HG03097 (cell line): ENCODE measurements at regions not wholly inside any gene's neighbourhood (a gene's known extent, or its start where the extent isn't known, plus 50 kb on each side); places are given as distances from the start of the nearest gene placed in this dataset.
"Not testable (repeated sequence)": the region's sequence is repeated elsewhere in the genome, so short reads cannot be mapped to it uniquely, and the experiment has no call there.

Experiments used
- ATAC-seq: cut with Tn5 transposase; IDR thresholded peaks from one replicate; pipeline ENCODE4 v1.9.1; 2021; ENCODE audit not compliant: unreplicated experiment, low FRiP score

GRCh38 chr5:17398866-17399835 is 98.9 kb upstream of the TAF11L2 start:
- no peak for ATAC-seq

DNA sequence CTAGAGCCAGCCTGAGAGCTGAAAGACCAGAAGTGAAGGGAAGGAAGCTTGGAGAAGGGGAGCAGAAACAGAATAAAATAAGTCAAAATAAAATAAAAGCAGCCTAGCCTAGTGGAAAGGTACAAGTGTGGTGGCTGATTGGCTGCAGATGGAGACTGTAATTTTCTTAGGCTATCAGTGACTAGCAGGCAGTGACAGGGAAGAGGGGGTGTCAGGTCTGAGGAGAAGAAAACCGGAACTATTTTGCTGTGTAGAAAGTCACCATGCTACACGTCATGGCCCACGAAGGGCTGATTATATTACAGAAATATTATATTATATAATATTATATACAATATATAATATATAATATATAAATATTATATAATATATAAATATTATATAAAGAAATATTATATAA is 98.1 kb upstream of the TAF11L2 start:
- no peak for ATAC-seq

- ATAC-seq, result no peak
Measured at GRCh38 chr5:17400724-17401469, 97.1 kb upstream of the TAF11L2 start.

- ATAC-seq, result no peak
Measured at GRCh38 chr5:17401470-17402288, 96.4 kb upstream of the TAF11L2 start.

GRCh38 chr5:17402289-17403121 is 95.5 kb upstream of the TAF11L2 start:
- no peak for ATAC-seq

- ATAC-seq, result no peak
Measured at GRCh38 chr5:17403695-17404490, 94.1 kb upstream of the TAF11L2 start.

DNA sequence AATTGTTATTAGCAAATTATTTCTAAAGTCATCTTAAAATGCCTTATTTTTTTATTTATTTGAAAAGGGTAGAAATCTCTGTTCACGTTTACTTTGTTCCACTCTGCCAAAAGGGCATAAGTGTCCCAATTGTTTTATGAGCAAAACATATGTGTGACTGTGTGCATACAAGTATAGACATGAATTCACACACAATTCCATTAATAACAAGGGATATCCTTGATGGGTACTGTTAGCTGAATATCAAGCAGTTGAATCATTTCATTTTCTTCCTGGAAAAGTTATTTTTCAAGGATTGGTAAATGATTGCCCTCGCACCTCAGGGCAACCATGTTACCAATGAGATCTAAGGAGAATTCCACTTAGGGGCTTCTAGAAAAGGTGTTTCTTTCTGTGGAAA is 92.1 kb upstream of the TAF11L2 start:
- ATAC-seq, result no peak

DNA sequence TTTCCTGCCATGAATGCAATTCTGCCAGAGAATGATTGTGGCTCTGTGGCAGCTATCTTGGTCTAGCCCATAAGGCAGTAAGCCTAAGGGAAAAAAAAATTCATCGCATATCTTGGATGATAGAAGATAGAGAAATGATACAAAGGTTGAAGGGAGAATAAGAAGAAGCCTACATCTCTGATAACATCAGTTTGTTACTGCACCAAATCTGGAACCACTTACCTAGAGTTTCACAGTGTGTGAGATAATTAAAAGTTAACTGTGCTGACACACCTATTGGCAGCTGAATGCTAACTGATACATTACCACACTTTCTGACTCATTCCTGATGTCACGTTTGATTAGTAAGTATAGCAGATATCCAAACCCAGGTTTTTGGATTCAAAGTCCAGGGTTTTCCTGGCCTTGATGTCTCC is 91.6 kb upstream of the TAF11L2 start:
- ATAC-seq, result no peak

- no peak for ATAC-seq
Measured at GRCh38 chr5:17411436-17412402, 86.3 kb upstream of the TAF11L2 start.

- no peak for ATAC-seq
Measured at GRCh38 chr5:17412760-17413671, 85.0 kb upstream of the TAF11L2 start.

- no peak for ATAC-seq
Measured at GRCh38 chr5:17413691-17414090, 84.3 kb upstream of the TAF11L2 start.

GRCh38 chr5:17415321-17415758 is 82.7 kb upstream of the TAF11L2 start:
- no peak for ATAC-seq

DNA sequence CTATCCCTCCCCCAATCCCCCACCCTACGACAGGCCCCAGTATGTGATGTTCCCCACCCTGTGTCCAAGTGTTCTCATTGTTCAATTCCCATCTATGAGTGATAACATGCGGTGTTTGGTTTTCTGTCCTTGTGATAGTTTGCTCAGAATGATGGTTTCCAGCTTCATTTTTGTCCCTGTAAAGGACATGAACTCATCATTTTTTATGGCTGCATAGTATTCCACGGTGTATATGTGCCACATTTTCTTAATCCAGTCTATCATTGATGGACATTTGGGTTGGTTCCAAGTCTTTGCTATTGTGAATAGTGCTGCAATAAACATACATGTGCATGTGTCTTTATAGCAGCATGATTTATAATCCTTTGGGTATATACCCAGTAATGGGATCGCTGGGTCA is 81.7 kb upstream of the TAF11L2 start:
- ATAC-seq, result not testable (repeated sequence)

DNA sequence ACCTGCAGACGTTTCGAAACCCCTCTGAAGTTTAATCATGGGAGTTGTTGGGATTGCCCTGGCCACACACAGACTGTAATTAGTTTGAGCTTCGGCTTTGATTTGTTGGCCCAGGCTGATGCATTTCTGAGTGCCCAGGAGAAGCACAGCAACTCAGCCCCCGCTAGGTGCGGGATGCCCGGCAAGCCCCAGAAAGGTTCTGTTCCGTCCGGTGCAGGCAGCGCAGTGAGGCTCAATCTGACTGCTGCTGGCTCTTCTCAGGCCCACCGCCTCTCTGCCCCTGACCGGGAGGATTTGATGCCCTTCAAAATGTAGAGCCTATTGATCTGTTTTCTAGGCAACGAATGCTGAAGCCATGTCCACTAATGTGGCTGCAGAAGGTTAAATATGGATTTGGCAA is 73.4 kb upstream of the TAF11L2 start:
- ATAC-seq, result no peak

DNA sequence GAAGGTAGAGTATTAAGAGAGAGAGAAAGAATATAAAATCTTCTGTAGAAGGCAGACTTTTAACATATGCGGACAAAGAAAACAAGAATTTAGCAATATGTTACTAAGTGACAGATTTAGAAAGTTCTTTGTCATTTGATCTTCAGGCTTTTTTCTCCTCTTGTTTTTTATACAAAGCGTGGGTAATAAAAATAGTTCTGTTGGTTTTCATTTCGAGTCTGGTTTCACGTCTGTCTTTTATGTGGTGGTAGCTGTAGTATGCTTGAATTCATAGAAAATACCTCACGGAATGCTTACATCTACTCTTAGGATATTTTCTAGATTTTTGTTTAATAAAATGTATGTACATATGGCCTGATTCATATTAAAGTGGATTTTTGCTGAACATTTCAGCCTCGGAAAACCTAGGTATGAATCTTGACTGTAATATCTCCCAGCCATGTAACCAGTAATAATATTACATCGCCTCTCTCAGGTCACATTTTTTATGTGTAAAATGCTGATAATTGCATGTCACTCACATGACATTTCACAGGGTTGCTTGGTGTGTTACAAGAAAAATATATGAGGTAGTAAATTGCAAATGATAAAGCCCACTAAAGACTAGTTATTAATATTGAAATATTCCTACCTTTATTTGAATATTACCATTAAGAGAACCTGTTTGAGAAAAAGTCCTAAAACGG is 72.5 kb upstream of the TAF11L2 start:
- ATAC-seq, result no peak

GRCh38 chr5:17426104-17426749 is 71.8 kb upstream of the TAF11L2 start:
- no peak for ATAC-seq
